Hepatocyte (in vitro differentiated cells): ENCODE measurements at regions not wholly inside any gene's neighbourhood (a gene's known extent, or its start where the extent isn't known, plus 50 kb on each side); places are given as distances from the start of the nearest gene placed in this dataset.

Experiments used
- CTCF ChIP-seq: fragments of 200-600 bp; sonication (generic); IDR thresholded peaks from 2 replicates; pipeline ENCODE4 v1.5.1; 2016; ENCODE audit warnings: antibody characterized with exemption, mild to moderate bottlenecking; ENCODE audit not compliant: poor library complexity
- EZH2 ChIP-seq: fragments of 200-600 bp; sonication (generic); IDR thresholded peaks from 2 replicates; pipeline ENCODE4 v1.6.1; 2016; ENCODE audit warnings: antibody characterized with exemption, mild to moderate bottlenecking, borderline replicate concordance
- EZH2phosphoT487 ChIP-seq: fragments of 200-600 bp; sonication (generic); IDR thresholded peaks from one replicate; pipeline ENCODE4 v1.6.1; 2018; ENCODE audit warnings: antibody characterized with exemption, mild to moderate bottlenecking, low read depth, moderate library complexity; ENCODE audit not compliant: unreplicated experiment, severe bottlenecking

GRCh38 chr20:47950124-47950912 lies 165.0 kb upstream of the SULF2 start:
- TF ChIP-seq EZH2 = no peak
- TF ChIP-seq CTCF = no peak
- TF ChIP-seq EZH2phosphoT487 = no peak
